ENCODE measurements at regions not wholly inside any gene's neighbourhood (a gene's known extent, or its start where the extent isn't known, plus 50 kb on each side); places are given as distances from the start of the nearest gene placed in this dataset.

DNA sequence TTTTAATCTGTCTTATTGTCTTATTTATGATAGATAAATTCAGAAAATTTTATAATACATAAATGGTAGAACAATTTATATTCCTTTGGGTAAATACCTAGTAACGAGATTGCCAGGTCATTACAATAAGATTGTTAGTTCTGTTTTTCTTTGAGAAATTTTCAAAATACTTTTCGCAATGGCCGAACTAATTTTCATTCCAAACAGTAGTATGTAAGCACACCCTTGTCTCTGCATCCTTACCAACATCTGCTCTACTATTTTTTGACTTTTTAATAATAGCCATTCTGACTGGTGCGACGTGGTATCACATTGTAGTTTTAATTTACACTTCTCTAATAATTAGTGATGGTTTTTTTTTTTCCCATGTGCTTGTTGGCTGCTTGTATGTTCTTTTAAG is 351.4 kb upstream of the LUZP2 start:
- TF ChIP-seq POLR2A (IDR thresholded peaks at IDR 0.05) (no peak), POLR2AphosphoS5 (IDR thresholded peaks at IDR 0.05; ENCODE audit: insufficient read depth in 1 of 2, low read depth in 1 of 2) (no peak)
- TF ChIP-seq, protein P1, sequence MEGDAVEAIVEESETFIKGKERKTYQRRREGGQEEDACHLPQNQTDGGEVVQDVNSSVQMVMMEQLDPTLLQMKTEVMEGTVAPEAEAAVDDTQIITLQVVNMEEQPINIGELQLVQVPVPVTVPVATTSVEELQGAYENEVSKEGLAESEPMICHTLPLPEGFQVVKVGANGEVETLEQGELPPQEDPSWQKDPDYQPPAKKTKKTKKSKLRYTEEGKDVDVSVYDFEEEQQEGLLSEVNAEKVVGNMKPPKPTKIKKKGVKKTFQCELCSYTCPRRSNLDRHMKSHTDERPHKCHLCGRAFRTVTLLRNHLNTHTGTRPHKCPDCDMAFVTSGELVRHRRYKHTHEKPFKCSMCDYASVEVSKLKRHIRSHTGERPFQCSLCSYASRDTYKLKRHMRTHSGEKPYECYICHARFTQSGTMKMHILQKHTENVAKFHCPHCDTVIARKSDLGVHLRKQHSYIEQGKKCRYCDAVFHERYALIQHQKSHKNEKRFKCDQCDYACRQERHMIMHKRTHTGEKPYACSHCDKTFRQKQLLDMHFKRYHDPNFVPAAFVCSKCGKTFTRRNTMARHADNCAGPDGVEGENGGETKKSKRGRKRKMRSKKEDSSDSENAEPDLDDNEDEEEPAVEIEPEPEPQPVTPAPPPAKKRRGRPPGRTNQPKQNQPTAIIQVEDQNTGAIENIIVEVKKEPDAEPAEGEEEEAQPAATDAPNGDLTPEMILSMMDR (IDR thresholded peaks at IDR 0.05) = no peak
